ENCODE measurements at regions not wholly inside any gene's neighbourhood (a gene's known extent, or its start where the extent isn't known, plus 50 kb on each side); places are given as distances from the start of the nearest gene placed in this dataset.
"Not testable (repeated sequence)": the region's sequence is repeated elsewhere in the genome, so short reads cannot be mapped to it uniquely, and the experiment has no call there.

DNA sequence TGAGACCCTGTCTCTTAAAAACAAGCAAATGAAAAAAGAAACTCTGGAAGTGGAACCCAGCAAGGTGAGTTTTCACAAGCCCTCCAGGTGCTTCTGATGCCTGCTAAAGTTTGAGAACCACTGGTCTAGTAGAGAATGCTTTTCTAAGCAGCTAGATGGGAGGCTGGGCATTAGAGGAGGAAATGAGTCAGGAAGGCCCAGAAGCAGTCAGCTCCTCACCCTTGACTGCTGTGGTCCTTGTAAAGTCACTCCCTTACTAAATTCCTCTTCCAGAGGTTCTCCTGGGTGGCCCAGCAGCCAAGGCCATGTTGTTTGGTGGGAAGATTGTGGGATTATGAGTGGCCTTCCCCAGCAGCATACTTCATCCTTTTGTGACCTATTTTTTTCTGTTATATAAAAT is 52.0 kb upstream of the FYN start:
- FAIRE-seq (no peak), DNase-seq (ENCODE audit: low spot score in 2 of 2) (no peak)

DNA sequence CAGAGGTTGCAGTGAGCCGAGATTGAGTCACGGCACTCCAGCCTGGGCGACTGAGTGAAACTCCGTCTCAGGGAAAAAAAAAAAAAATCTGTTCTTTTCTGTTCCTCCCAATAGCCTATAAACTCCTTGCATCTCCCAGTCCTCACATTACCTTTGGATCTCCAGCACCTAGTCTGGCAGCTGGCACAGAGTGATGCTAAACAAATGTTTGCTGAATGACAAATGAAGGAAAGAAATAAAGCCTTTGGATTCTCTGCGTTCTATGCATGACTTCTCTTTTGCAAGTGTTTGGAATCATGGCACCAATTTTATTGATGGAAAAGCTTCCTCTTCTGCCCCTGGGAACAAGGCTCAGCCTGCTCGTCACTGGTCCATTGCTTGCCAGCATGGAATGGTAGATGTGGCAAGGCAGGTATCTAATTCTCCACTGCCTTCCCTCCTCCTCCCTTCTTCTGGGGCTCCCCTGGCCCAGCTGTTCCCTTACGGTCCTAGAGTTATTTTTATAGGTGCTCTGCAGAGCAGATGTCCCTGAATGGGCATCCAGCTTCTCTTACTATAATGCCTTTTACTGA is 53.6 kb upstream of the FYN start:
- FAIRE-seq = no peak
- no peak for DNase-seq (ENCODE audit: low spot score in 2 of 2)

DNA sequence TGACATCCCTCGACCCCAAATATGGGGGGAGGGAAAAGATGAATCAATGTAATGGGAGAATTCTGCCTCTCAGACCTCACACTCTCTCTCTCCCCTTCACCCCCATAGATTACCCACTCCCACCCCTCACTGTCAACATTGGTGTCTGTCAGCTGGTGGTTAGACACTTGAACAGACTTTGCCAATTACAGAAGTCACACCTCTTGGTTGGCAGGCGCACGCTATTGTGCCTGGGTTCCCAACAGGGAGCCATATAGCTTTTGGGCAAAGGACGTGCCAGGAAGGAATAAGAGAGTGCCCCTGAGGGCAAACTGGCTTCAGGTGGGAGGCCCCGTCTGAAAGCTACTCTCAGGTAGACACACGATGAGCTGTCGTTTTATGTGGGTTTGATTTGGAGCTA is 54.1 kb upstream of the FYN start:
- FAIRE-seq = no peak
- no peak for DNase-seq (ENCODE audit: low spot score in 2 of 2)

- FAIRE-seq (no peak), DNase-seq (ENCODE audit: low spot score in 2 of 2) (no peak)
Observed at GRCh38 chr6:111928139-111928538, 54.9 kb upstream of the FYN start.

GRCh38 chr6:111934611-111935010 is 61.4 kb upstream of the FYN start:
- not testable (repeated sequence) for FAIRE-seq; DNase-seq (ENCODE audit: low spot score in 2 of 2)

GRCh38 chr6:111936718-111937117 is 63.5 kb upstream of the FYN start:
- no peak for DNase-seq (ENCODE audit: low spot score in 2 of 2)
- FAIRE-seq = no peak

GRCh38 chr6:111938710-111939109 is 65.5 kb upstream of the FYN start:
- no peak for DNase-seq (ENCODE audit: low spot score in 2 of 2)
- FAIRE-seq = no peak

DNA sequence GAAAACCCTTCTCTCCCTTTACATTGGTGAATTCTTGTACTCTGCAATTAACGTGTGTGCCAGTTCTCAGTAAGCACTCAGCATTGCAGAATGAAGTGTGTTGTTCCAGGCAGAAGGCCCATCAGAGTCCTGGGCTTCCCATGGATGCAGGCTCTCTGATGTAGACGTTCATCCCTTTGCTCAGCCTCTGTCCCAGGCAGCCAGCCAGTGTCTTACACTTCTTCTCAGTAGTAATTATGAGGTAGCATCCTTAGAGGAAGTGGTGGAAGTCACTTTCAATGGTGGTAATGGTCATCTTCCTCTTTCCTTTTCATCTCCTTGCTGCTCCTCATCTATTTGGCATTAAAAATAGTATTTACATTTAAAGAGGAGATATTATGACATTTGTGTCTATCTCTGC is 66.7 kb upstream of the FYN start:
- FAIRE-seq = no peak
- DNase-seq (ENCODE audit: low spot score in 2 of 2) = no peak

- DNase-seq (ENCODE audit: low spot score in 2 of 2) = no peak
- FAIRE-seq = no peak
Observed at GRCh38 chr6:111940801-111941200, 67.5 kb upstream of the FYN start.

- no peak for DNase-seq (ENCODE audit: low spot score in 2 of 2)
- no peak for FAIRE-seq
Observed at GRCh38 chr6:111941686-111942330, 68.6 kb upstream of the FYN start.

DNA sequence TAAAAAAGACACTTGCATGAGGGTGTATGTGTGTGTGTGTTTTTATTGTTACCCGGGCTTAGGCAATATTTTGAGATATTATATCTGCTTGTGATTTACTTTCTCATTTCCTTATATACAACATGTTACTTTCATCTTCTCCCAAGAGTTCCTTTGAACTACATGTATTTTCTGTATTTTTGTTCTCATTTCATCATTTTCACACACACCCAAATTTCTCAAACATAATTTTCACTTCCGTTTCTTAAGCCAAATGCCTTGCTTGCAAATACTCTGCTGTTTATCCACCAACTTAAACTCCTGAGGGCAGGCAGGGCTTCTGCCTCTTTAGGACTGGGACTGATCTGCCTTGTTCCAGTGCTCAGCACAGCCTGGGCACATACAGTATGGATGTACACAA is 69.3 kb upstream of the FYN start:
- DNase-seq (ENCODE audit: low spot score in 2 of 2) (no peak), FAIRE-seq (no peak)

DNA sequence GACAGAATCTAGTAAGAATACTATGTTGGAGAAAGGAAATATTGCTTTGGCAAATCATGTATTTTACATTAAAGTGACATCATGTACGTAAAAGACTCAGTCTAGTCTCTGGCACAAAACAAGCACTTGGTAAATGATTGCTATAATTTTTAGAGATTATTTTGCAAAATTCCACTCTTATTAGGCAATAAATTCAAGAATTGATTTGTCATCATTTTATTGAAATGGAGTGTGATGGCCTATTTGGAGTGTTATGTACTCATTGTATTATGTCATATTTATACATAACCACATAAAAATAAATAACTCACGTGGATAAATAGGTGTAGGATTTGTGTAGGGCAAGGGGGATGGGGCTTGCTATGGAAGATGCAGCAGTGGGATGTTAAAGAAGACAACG is 70.0 kb upstream of the FYN start:
- no peak for DNase-seq (ENCODE audit: low spot score in 2 of 2)

GRCh38 chr6:111943726-111944125 is 70.5 kb upstream of the FYN start:
- DNase-seq (ENCODE audit: low spot score in 2 of 2) = no peak

More for the DNA sequence above, 70.0 kb upstream of the FYN start:
- no peak for FAIRE-seq

GRCh38 chr6:111944541-111944940 is 71.3 kb upstream of the FYN start:
- no peak for FAIRE-seq
- DNase-seq (ENCODE audit: low spot score in 2 of 2) = no peak

More at GRCh38 chr6:111943726-111944125, 70.5 kb upstream of the FYN start:
- FAIRE-seq = no peak

GRCh38 chr6:111949546-111949945 is 76.3 kb upstream of the FYN start:
- FAIRE-seq = no peak
- DNase-seq (ENCODE audit: low spot score in 2 of 2) = no peak

- not testable (repeated sequence) for DNase-seq (ENCODE audit: low spot score in 2 of 2); FAIRE-seq
Observed at GRCh38 chr6:111949984-111950383, 76.7 kb upstream of the FYN start.

DNA sequence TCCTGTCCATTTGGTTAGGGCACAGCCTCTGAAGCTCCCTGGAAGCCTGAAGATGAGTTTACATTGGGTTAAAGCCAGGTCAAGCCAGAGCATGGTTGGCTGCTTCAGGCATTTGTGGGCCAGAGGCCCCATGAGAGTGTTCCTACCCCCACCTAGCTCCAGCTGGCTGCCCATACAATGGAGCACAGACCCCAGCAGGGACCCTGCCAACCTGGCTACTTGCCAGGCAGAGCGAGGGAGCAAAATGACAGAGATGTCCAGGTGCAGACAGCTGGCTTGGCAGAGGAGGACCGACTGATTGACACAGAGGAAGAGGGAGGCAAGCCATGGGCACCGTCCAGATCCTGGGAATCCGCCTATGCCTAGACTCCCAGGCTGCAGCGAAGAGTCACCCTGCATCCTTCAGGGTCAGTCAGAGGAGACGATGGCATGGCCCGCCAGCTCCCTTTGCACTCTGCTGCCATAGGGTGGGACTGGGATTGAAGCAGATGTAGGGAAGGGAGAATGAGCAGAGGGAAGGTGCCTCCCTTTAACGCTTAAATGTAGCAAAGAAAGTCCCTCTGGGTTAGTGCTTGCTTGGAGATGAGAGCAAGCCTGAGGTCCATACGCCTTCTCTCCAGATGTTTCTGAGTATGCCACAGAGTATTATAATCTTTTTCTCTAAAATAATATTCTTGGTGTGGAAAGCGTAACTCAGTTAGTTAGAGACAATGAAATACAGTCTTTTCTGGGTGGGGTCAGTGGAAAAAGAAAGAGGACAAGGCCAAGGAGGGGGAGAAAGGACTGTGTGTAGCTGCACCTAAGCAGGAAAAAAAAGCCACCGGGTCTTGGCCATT is 77.6 kb upstream of the FYN start:
- no peak for DNase-seq (ENCODE audit: low spot score in 2 of 2)
- FAIRE-seq = no peak

DNA sequence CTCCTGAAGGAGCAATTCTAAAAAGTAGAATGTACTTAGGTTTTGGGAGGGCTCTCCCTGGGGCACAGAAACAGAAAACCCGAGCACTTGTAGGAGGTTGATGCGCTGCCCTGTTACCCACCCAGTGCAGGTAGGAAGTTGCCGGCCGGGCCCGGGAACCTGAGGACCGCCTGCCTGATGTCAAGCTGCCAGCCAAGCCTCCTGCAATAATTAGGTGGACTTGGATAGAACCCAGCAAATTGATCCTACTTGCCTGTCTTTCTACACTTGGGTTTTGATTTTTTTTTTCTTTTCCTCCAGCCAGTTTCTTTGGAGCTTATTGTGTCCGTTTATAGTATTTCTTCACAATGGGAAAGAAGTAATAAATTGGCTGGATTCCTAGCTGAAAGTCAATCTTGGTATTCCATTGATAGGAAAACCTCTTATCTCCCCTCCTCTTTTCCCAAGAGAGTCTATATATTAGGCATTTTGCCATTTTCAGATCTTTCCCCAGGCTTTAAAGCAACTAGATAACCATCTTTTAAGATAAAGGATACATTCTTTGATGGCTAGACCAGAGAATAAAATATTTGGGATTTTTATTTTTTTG is 78.3 kb upstream of the FYN start:
- no peak for DNase-seq (ENCODE audit: low spot score in 2 of 2)
- no peak for FAIRE-seq

DNA sequence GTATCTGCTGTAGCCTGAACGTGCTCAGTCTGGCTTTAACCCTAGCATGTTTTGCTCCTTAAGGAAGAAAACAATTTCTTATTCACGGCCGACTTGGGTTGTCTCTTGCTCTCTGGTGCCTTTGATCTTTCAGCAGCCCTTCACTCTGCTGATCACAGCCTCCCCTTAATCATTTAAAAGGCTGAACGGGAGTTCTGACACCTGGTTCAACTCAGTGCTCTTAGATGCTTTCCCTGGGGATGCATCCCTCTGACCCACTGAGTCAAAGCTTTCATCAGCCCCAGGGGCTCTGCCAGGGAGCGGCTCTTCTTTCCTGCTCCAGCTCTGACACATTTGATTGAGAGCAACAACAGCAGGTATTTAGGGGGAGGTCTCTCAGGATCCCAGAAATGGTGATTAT is 79.0 kb upstream of the FYN start:
- no peak for FAIRE-seq
- DNase-seq (ENCODE audit: low spot score in 2 of 2) = no peak

- FAIRE-seq = no peak
Observed at GRCh38 chr6:111952821-111953540, 79.7 kb upstream of the FYN start.

DNA sequence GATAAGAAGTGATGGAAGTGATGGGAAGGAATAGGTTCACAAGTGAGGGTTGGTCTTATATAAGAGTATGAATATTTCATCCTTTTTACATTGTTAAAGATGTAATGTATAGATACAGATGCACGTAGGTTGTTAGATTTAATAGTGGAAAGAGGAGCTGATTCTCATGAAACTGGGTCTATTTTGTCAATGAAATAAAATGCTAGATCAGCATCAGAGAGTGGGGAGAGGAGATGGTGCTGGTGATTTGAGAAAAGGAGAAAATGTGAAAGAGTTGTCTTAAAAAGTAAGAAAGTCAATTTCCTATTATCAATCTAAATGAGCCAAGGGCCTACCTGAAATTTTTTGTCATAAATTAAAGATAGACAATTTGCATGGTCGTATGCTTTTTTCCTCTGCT is 82.8 kb upstream of the FYN start:
- no peak for FAIRE-seq
- DNase-seq (ENCODE audit: low spot score in 2 of 2) = no peak

More at GRCh38 chr6:111952821-111953540, 79.7 kb upstream of the FYN start:
- DNase-seq (ENCODE audit: low spot score in 2 of 2) = no peak
